RPMI8226 (cell line): ENCODE measurements at regions not wholly inside any gene's neighbourhood (a gene's known extent, or its start where the extent isn't known, plus 50 kb on each side); places are given as distances from the start of the nearest gene placed in this dataset.

ENCODE experiments used
- DNase-seq: peaks from one replicate; pipeline ENCODE4 v3.0.0-alpha.2; 2015

DNA sequence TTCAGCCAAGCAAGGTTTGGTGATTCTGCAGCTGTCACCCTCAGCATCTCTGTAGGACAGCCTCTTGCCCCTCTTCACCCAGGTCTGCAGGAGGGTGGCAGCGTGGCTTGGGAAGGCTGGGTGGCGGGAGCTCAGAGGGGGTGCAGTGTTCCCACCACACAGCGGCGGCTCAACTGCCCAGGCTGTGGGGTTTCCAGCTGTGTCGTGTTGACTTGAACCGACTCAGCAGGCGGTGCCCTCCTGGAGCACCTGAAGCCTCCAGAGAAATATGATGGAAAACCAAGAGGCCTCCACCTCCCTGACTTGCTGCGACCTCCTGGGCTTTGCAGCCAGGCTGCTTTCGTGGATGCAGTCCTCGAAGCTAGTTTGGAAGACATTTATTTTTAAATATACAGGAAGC is 68.0 kb upstream of the KLF6 start:
- DNase-seq = no peak

- DNase-seq = peak; percentile 37
Observed at GRCh38 chr10:3852147-3852904, 67.3 kb upstream of the KLF6 start.

- peak; percentile 51 for DNase-seq
Observed at GRCh38 chr10:3850999-3851937, 66.3 kb upstream of the KLF6 start.

GRCh38 chr10:3848775-3849635 is 64.0 kb upstream of the KLF6 start:
- no peak for DNase-seq

GRCh38 chr10:3848005-3848774 is 63.2 kb upstream of the KLF6 start:
- DNase-seq = no peak

DNA sequence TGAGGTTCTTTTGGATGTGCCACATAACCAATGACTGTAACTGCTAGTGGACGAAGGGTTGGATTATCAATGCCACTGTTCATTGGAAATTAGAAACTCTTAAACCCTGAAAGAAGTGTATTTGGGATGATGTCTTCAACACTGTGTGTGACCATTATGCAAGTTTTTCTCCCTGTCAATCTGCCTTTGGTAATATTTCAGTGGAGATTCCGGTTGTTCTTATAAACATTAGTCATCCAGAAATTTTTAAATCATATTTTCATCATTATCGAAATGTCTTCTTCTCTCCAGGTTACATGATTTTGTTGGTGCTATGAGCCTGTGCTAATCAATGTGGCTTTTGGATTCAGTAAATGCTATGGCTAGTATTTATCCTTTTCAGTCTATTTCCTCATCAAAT is 61.7 kb upstream of the KLF6 start:
- DNase-seq = no peak

DNA sequence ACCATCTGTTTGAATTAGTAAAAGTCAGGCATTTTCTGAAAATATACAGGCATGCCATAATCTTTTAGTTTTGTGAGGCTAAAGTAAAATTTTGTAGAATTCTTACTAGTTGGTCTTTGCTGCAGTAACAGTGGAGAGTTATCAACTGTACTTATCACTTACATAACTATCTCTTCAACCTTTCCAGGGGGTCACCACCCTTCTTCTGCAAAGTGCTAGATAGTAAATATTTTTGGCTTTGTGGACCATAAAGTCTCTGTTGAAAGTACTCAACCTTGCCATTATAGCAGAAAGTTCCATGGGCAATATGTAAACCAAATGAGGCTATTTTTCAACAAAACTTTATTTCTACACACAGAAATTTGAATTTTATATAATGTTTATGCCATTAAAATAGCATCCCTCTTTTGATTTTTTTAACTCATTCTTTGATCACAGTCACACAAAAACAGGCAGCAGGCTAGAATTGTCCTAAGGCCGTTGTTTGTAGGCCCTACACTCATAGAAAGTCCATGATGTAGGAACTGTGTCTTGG is 59.5 kb upstream of the KLF6 start:
- DNase-seq = no peak

DNA sequence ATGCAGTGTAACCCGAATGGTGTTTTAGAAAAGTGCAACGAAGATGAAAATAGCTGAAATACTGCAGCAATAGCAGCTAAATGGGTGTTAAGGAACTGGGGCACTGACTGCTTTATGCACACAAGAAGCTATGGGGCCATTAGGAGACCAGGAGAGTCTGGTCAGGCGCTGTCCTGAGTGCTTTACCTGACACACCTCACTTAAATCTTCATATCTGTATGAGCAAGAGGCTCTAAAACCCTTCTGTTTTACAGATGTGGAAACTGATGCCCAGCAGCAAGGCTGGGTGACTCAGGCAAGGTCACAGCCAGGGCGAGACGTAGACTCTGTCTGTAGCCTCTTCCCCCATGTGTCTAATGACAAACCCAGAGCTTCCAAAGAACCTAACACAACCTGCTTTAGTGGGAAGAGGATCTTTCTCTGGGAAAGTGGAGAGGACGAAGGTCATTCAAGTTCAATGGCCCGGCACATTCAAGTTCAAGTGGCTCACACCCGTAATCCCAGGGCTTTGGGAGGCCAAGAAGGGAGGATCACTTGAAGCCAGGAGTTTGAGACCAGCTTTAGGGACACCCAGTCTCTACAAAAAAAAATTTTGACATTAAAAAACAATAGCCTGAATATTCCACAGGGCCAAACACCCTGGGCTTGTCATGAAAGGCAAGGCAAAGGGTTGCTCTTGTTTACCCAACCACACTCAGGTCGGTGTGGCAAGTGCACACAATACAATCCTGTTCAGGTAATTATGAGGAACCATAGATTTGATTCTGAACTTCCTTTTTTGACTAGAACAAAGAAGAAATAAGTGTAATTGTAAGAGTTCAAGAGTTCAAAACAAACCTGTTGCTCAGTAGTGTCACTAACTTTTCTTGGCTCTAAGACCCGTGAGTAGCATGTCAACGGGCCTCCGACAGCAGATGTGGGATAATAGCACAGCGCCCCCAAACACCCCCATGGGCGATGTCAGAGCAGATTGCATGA is 53.7 kb upstream of the KLF6 start:
- no peak for DNase-seq

GRCh38 chr10:3837647-3838459 is 52.8 kb upstream of the KLF6 start:
- no peak for DNase-seq

GRCh38 chr10:3836222-3836820 is 51.3 kb upstream of the KLF6 start:
- DNase-seq = no peak

DNA sequence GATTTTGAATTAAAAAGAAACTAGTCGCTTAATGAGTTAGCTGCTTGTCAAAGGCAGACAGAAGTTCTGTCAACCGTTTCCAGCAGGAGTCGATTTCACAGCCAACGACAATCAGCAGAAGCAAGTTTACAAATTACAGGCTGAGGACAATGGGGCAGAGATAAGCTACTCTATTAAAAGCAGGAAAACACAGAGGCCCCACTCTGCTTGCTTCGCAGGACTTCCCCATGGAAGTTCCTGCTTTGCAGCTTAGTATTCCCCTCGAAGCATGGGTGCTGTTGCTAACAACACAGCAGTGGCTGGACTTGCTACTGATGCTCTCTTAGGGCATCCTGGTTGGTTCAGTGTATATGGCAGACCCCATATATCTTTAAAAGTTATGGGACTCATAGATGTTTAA is 50.8 kb upstream of the KLF6 start:
- no peak for DNase-seq

- no peak for DNase-seq
Observed at GRCh38 chr10:3834947-3835346, 49.9 kb upstream of the KLF6 start.
